Panc1 (cell line): ENCODE measurements at regions not wholly inside any gene's neighbourhood (a gene's known extent, or its start where the extent isn't known, plus 50 kb on each side); places are given as distances from the start of the nearest gene placed in this dataset.

Experiments
- ATAC-seq: fragments of 200-7000 bp; cut with Tn5 transposase; 2 replicates; pipeline ENCODE4 v1.9.1; 2020; ENCODE audit warnings: mild to moderate bottlenecking, moderate library complexity
- BruUV-seq: library from RNA; stranded (reverse); fragments of 400-500 nt; replicated peaks from 2 replicates; lab custom pipeline; 2021; lab: Mats Ljungman, UMichigan
- CTCF ChIA-PET: fragments of 300-600 bp; sonication (Branson Sonifier 250); formaldehyde crosslinking; loops from one replicate; lab custom pipeline; 2022; ENCODE audit warnings: antibody characterized with exemption; lab: Charles Lee
- POLR2A ChIA-PET: fragments of 300-600 bp; sonication (Branson Sonifier 250); formaldehyde crosslinking; loops from one replicate; lab custom pipeline; 2022; ENCODE audit warnings: antibody characterized with exemption; lab: Charles Lee
- DNase-seq: peaks from one replicate; pipeline ENCODE4 v3.0.0-alpha.2; 2010; ENCODE audit warnings: low read depth, low spot score
- H3K27ac ChIP-seq: 2 replicates; pipeline ENCODE4 v1.5.1; 2011; ENCODE audit warnings: mild to moderate bottlenecking, low read length, inconsistent platforms
- H3K27me3 ChIP-seq: fragments of 200-500 bp; sonication (Bioruptor generic); 2 replicates; pipeline ENCODE4 v1.6.0; 2014; ENCODE audit warnings: low read length, inconsistent platforms; ENCODE audit not compliant: control insufficient read depth, insufficient read depth
- H3K36me3 ChIP-seq: fragments of 200-500 bp; sonication (Bioruptor generic); 2 replicates; pipeline ENCODE4 v1.5.1; 2014; ENCODE audit warnings: inconsistent platforms, mild to moderate bottlenecking, low read length, moderate library complexity; ENCODE audit not compliant: control insufficient read depth, insufficient read depth
- H3K4me1 ChIP-seq: 2 replicates; pipeline ENCODE4 v1.5.1; 2011; ENCODE audit warnings: inconsistent platforms, mild to moderate bottlenecking, low read length, moderate library complexity; ENCODE audit not compliant: control insufficient read depth, insufficient read depth
- H3K4me3 ChIP-seq, 2 experiments: 2 replicates each; pipeline ENCODE4 v1.5.1; 2011 to 2012; ENCODE audit warnings: low read depth in 2 of 2, low read length in 2 of 2, mild to moderate bottlenecking in 2 of 2, inconsistent platforms in 1 of 2, moderate library complexity in 1 of 2
- H3K9me3 ChIP-seq: fragments of 200-500 bp; sonication (Bioruptor generic); 2 replicates; pipeline ENCODE4 v1.5.1; 2014; ENCODE audit warnings: low read depth, mild to moderate bottlenecking, inconsistent platforms, low read length, moderate library complexity; ENCODE audit not compliant: control insufficient read depth, insufficient read depth
- POLR2AphosphoS5 ChIP-seq: IDR thresholded peaks from 2 replicates; pipeline ENCODE4 v1.6.1; 2012; ENCODE audit warnings: mild to moderate bottlenecking, low read depth, low read length, moderate library complexity
- SIN3A ChIP-seq: IDR thresholded peaks from 2 replicates; pipeline ENCODE4 v1.6.1; 2012; ENCODE audit warnings: low read depth, mild to moderate bottlenecking, low read length, moderate library complexity, borderline replicate concordance; ENCODE audit not compliant: insufficient read depth
- TCF7L2 ChIP-seq: IDR thresholded peaks from 2 replicates; pipeline ENCODE4 v1.6.1; 2011; ENCODE audit warnings: mild to moderate bottlenecking, low read depth, low read length, inconsistent platforms
- in situ Hi-C: cut with HindIII; loops from 2 replicates; pipeline ENCODE4 v1.10.0; 2016; ENCODE audit warnings: low sequenced_read_pairs, low pct_unique_long_range_greater_than_20kb
- intact Hi-C: fragments of 100-400 bp; cut with micrococcal nuclease; formaldehyde crosslinking; loops from one replicate; pipeline ENCODE4 v1.10.0; 2022; ENCODE audit not compliant: unreplicated experiment
- TF ChIP-seq, protein P1 (sequence below): fragments of 450-650 bp; IDR thresholded peaks from 2 replicates; pipeline ENCODE4 v1.5.1; 2017; ENCODE audit warnings: mild to moderate bottlenecking
- TF ChIP-seq, protein P2 (sequence below), 2 experiments: IDR thresholded peaks; 2 replicates each; pipeline ENCODE4 v1.6.1; 2011 to 2012; ENCODE audit warnings: low read depth in 2 of 2, control low read depth in 1 of 2, low read length in 1 of 2, mild to moderate bottlenecking in 1 of 2, moderate library complexity in 1 of 2; ENCODE audit not compliant: insufficient read depth in 1 of 2

DNA sequence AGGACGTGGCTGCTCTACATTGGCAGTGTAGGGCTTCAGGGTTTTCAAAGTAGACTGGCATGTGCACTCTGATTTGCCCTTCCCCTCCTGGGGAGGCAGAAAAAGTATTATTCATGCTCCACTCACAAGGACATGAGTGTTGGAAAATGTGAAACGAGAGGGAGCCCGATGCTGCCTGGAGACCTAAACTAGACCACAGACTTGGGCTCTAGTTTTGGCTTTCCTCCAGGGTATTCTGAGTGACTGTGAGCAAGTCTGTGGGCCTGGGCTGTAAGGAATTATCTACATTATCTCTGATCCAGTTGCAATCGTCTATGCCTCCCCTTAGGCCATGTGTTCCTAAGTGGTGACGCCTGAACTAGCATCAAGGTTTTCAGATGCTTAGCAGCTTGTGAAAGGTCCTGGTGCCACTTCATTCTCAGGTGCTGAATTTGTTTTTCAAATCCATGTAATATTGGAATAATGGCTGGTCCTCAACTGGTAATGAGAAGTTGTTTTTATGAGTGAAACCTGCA, 55.0 kb downstream of the MRPL57 start:
- Histone ChIP-seq H3K9me3 (no peaks in the 10 kb centered on the region), H3K27ac (no peak overlapping the region), H3K4me1 (no peaks in the 10 kb centered on the region), H3K4me3 (no peak overlapping the region), H3K36me3 (no peaks in the 10 kb centered on the region), H3K27me3 (no peaks in the 10 kb centered on the region)
- CTCF ChIA-PET = no interaction called here
- intact Hi-C loops = no loop called here
- in situ Hi-C loops = no loop called here
- no peak for DNase-seq
- TF ChIP-seq TCF7L2 (no peak), POLR2AphosphoS5 (no peak), SIN3A (no peak)
- TF ChIP-seq, protein P1, sequence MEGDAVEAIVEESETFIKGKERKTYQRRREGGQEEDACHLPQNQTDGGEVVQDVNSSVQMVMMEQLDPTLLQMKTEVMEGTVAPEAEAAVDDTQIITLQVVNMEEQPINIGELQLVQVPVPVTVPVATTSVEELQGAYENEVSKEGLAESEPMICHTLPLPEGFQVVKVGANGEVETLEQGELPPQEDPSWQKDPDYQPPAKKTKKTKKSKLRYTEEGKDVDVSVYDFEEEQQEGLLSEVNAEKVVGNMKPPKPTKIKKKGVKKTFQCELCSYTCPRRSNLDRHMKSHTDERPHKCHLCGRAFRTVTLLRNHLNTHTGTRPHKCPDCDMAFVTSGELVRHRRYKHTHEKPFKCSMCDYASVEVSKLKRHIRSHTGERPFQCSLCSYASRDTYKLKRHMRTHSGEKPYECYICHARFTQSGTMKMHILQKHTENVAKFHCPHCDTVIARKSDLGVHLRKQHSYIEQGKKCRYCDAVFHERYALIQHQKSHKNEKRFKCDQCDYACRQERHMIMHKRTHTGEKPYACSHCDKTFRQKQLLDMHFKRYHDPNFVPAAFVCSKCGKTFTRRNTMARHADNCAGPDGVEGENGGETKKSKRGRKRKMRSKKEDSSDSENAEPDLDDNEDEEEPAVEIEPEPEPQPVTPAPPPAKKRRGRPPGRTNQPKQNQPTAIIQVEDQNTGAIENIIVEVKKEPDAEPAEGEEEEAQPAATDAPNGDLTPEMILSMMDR = no peak
- TF ChIP-seq, protein P2, sequence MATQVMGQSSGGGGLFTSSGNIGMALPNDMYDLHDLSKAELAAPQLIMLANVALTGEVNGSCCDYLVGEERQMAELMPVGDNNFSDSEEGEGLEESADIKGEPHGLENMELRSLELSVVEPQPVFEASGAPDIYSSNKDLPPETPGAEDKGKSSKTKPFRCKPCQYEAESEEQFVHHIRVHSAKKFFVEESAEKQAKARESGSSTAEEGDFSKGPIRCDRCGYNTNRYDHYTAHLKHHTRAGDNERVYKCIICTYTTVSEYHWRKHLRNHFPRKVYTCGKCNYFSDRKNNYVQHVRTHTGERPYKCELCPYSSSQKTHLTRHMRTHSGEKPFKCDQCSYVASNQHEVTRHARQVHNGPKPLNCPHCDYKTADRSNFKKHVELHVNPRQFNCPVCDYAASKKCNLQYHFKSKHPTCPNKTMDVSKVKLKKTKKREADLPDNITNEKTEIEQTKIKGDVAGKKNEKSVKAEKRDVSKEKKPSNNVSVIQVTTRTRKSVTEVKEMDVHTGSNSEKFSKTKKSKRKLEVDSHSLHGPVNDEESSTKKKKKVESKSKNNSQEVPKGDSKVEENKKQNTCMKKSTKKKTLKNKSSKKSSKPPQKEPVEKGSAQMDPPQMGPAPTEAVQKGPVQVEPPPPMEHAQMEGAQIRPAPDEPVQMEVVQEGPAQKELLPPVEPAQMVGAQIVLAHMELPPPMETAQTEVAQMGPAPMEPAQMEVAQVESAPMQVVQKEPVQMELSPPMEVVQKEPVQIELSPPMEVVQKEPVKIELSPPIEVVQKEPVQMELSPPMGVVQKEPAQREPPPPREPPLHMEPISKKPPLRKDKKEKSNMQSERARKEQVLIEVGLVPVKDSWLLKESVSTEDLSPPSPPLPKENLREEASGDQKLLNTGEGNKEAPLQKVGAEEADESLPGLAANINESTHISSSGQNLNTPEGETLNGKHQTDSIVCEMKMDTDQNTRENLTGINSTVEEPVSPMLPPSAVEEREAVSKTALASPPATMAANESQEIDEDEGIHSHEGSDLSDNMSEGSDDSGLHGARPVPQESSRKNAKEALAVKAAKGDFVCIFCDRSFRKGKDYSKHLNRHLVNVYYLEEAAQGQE (IDR thresholded peaks at IDR 0.05; ENCODE audit: insufficient read depth in 1 of 2, low read depth in 2 of 2, low read length in 1 of 2) = no peak
- ATAC-seq = no peak
- BruUV-seq = no TSS peak
- POLR2A ChIA-PET = no interaction called here

GRCh38 chr13:21232196-21232595, 55.7 kb downstream of the MRPL57 start:
- Histone ChIP-seq H3K9me3 (no peaks in the 10 kb centered on the region), H3K4me1 (no peaks in the 10 kb centered on the region), H3K27me3 (no peaks in the 10 kb centered on the region), H3K27ac (no peak overlapping the region), H3K36me3 (no peaks in the 10 kb centered on the region), H3K4me3 (peak overlapping the region in 1 of 2 experiments; percentile 23; a peak in 1 of 4 replicates)
- in situ Hi-C loops (no loop called here), intact Hi-C loops (no loop called here)
- DNase-seq (no peak), ATAC-seq (no peak; the same call in 1 of the 2 replicates)
- no TSS peak for BruUV-seq
- ChIA-PET CTCF (no interaction called here), POLR2A (no interaction called here)
- TF ChIP-seq, protein P2 (IDR thresholded peaks at IDR 0.05; ENCODE audit: insufficient read depth in 1 of 2, low read depth in 2 of 2, low read length in 1 of 2) = no peak
- TF ChIP-seq TCF7L2 = no peak
- TF ChIP-seq POLR2AphosphoS5 = no peak
